ENCODE measurements at regions not wholly inside any gene's neighbourhood (a gene's known extent, or its start where the extent isn't known, plus 50 kb on each side); places are given as distances from the start of the nearest gene placed in this dataset.

DNA sequence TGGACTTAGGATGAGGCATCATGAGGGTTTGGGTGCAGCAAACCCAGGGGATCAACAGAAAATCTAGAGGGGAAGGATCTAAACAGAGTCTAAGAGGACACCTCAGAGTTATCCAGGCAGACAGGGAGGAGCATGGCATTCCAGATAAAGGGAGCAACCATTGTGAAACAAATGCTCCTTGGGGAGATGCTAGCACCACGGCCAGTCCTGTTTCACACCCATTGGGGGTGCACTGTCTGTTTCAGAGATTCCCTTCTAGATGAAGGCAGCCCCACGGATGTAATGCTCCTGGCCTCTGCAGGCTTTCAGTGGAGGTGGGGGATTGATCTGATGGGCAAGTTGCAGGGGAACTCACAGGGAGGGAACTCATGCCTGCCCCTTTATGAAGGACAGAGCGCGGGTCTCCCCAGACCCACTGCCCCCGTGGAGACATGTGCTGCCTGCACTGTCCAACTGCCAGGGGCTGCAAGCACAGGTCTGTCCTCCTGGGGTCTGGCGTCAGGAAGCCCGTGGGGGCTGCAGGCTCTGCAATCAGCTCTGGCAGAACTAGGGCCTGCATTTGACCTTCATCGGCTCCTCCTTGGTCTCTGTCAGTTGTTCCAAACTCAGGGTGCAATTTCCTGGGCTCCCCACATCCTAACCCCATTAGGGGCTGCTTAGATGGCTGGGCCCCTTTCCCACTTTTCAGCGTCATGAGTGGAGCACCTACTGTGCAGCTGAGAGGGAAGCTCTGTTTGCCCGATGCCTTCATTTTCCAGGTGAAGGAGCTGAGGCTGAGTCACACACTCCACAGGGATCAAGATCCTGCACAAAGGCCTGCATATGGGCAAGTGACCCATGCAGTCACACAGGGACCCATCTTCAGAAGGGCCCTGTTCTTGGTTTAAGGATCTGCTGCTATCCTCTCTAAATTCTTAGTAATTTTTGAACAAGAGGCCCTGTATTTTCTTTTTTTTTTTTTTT lies 163.4 kb downstream of the ARL4C start:
- 91% methylated on average over 10 of the region's 10 CpGs for WGBS (ENCODE audit: insufficient coverage)
- no peak overlapping the region for H3K27ac ChIP-seq (ENCODE audit: insufficient read depth in 1 of 2, low read depth in 1 of 2, low read length in 2 of 2, poor library complexity in 1 of 2, severe bottlenecking in 2 of 2)
- no peak overlapping the region for H3K4me3 ChIP-seq (ENCODE audit: control insufficient read depth in 1 of 7, extremely low read depth in 1 of 7, insufficient read depth in 4 of 7, low read depth in 2 of 7, low read length in 6 of 7)
- no peak for DNase-seq
- no peaks in the 10 kb centered on the region for H3K9me3 ChIP-seq (ENCODE audit: control extremely low read depth in 1 of 5, control insufficient read depth in 4 of 5, insufficient read depth in 2 of 5, low read depth in 1 of 5, low read length in 4 of 5)
- H3K27me3 ChIP-seq (replicated peaks in 2 of 5; ENCODE audit: control insufficient read depth in 4 of 5, insufficient read depth in 5 of 5, low read length in 4 of 5), result peaks cover 0 to 27% (median 0%) of the 10 kb centered on the region in 5 experiments
- H3K36me3 ChIP-seq (ENCODE audit: control insufficient read depth in 4 of 4, insufficient read depth in 4 of 4, low read length in 3 of 4), result no peaks in the 10 kb centered on the region
- CTCF ChIA-PET, result no interaction called here
- POLR2A ChIA-PET, result no interaction called here
- H3K4me1 ChIP-seq (ENCODE audit: control extremely low read depth in 1 of 4, control insufficient read depth in 4 of 4, insufficient read depth in 4 of 4, low read length in 3 of 4), result peaks cover 0 to 8% (median 6%) of the 10 kb centered on the region in 4 experiments

DNA sequence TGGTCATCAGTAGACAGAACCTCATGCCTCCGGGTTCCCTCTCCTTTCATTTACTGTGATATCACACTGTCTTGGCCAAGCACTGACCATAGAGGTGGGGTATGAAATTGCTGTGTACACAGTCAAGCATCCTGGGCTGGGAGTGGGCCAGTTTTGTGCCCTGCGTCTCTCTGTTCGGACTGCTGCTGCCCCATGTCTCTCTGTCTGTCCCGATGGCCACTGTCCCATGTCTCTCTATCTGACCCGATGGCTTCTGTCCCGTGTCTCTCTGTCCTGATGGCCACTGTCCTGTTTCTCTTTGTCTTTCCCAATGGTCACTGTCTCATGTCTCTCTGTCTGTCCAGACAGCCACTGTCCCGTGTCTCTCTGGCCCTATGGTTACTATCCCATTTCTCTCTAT lies 164.9 kb downstream of the ARL4C start:
- CTCF ChIA-PET, result interaction anchor here (1.5 kb wide), 1 partner anchor 24 kb away, joined by 3 read pairs; no protein-coding TSS in a partner anchor
- WGBS (ENCODE audit: insufficient coverage), result 97% methylated on average over 6 of the region's 7 CpGs

DNA sequence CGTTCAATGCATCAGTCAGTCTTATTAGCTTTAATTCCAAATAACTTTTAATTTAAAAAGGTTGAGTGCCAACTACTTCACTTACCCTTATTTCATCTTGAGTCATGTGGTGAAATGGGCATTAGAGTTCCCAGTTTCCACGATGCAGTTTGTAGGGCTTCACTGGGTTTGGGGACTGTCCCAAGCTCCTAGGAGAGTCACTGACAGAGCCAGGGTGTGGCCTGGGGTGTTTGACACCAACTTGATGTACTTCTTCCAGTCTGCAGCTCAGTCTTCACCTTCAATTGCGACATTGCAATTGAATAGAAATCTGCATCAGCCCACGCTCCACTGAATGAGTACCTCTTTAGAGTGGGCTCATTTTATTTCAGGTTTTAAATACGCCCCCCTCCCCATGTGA lies 165.3 kb downstream of the ARL4C start:
- POLR2A ChIA-PET, result interaction anchor here (0.6 kb wide), 1 partner anchor 37 kb away, joined by 4 read pairs; no protein-coding TSS in a partner anchor
- Histone ChIP-seq H3K4me1 (ENCODE audit: control extremely low read depth in 1 of 4, control insufficient read depth in 4 of 4, insufficient read depth in 4 of 4, low read length in 3 of 4) (peaks cover 0 to 8% (median 6%) of the 10 kb centered on the region in 4 experiments), H3K9me3 (ENCODE audit: control extremely low read depth in 1 of 5, control insufficient read depth in 4 of 5, insufficient read depth in 2 of 5, low read depth in 1 of 5, low read length in 4 of 5) (no peaks in the 10 kb centered on the region), H3K27ac (ENCODE audit: insufficient read depth in 1 of 2, low read depth in 1 of 2, low read length in 2 of 2, poor library complexity in 1 of 2, severe bottlenecking in 2 of 2) (no peak overlapping the region), H3K4me3 (ENCODE audit: control insufficient read depth in 1 of 7, extremely low read depth in 1 of 7, insufficient read depth in 4 of 7, low read depth in 2 of 7, low read length in 6 of 7) (no peak overlapping the region), H3K36me3 (ENCODE audit: control insufficient read depth in 4 of 4, insufficient read depth in 4 of 4, low read length in 3 of 4) (no peaks in the 10 kb centered on the region), H3K27me3 (replicated peaks in 2 of 5; ENCODE audit: control insufficient read depth in 4 of 5, insufficient read depth in 5 of 5, low read length in 4 of 5) (peaks cover 0 to 19% (median 0%) of the 10 kb centered on the region in 5 experiments)
- WGBS (ENCODE audit: insufficient coverage), result 90% methylated on average over 1 of the region's 5 CpGs
- CTCF ChIA-PET, result interaction anchor here (1.5 kb wide), 1 partner anchor 24 kb away, joined by 3 read pairs; no protein-coding TSS in a partner anchor
- DNase-seq, result no peak

More for the DNA sequence above, 164.9 kb downstream of the ARL4C start:
- Histone ChIP-seq H3K9me3 (ENCODE audit: control extremely low read depth in 1 of 5, control insufficient read depth in 4 of 5, insufficient read depth in 2 of 5, low read depth in 1 of 5, low read length in 4 of 5) (no peaks in the 10 kb centered on the region), H3K27me3 (replicated peaks in 2 of 5; ENCODE audit: control insufficient read depth in 4 of 5, insufficient read depth in 5 of 5, low read length in 4 of 5) (peaks cover 0 to 21% (median 0%) of the 10 kb centered on the region in 5 experiments), H3K27ac (ENCODE audit: insufficient read depth in 1 of 2, low read depth in 1 of 2, low read length in 2 of 2, poor library complexity in 1 of 2, severe bottlenecking in 2 of 2) (no peak overlapping the region), H3K4me3 (ENCODE audit: control insufficient read depth in 1 of 7, extremely low read depth in 1 of 7, insufficient read depth in 4 of 7, low read depth in 2 of 7, low read length in 6 of 7) (no peak overlapping the region), H3K4me1 (ENCODE audit: control extremely low read depth in 1 of 4, control insufficient read depth in 4 of 4, insufficient read depth in 4 of 4, low read length in 3 of 4) (peaks cover 0 to 8% (median 6%) of the 10 kb centered on the region in 4 experiments), H3K36me3 (ENCODE audit: control insufficient read depth in 4 of 4, insufficient read depth in 4 of 4, low read length in 3 of 4) (no peaks in the 10 kb centered on the region)
- POLR2A ChIA-PET, result interaction anchor here (0.7 kb wide), 1 partner anchor 850 kb away, joined by 3 read pairs; no protein-coding TSS in a partner anchor
- no peak for DNase-seq

DNA sequence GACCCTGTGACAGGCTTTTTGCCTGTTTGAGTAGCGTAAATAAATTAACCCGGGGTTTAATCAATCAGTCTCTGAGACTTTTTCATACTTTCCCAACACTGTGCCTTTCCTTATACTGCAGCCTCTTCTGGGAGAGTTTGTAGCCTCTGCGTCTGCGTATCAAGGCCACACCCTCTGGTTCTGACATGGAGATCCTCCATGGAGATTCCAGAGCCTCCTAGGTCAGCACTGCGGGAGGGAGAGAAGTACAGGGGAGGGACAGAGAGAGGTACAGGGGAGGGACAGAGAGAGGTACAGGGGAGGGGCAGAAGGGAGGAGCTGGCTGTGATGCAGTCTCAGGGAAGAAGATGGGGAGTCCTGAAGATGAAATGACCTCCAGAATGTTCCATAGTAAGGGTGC lies 166.0 kb downstream of the ARL4C start:
- 84% methylated on average over 5 of the region's 5 CpGs for WGBS (ENCODE audit: insufficient coverage)
- Histone ChIP-seq H3K4me1 (ENCODE audit: control extremely low read depth in 1 of 4, control insufficient read depth in 4 of 4, insufficient read depth in 4 of 4, low read length in 3 of 4) (peaks cover 0 to 6% (median 4%) of the 10 kb centered on the region in 4 experiments), H3K27ac (ENCODE audit: insufficient read depth in 1 of 2, low read depth in 1 of 2, low read length in 2 of 2, poor library complexity in 1 of 2, severe bottlenecking in 2 of 2) (no peak overlapping the region), H3K36me3 (ENCODE audit: control insufficient read depth in 4 of 4, insufficient read depth in 4 of 4, low read length in 3 of 4) (no peaks in the 10 kb centered on the region), H3K9me3 (ENCODE audit: control extremely low read depth in 1 of 5, control insufficient read depth in 4 of 5, insufficient read depth in 2 of 5, low read depth in 1 of 5, low read length in 4 of 5) (no peaks in the 10 kb centered on the region), H3K4me3 (ENCODE audit: control insufficient read depth in 1 of 7, extremely low read depth in 1 of 7, insufficient read depth in 4 of 7, low read depth in 2 of 7, low read length in 6 of 7) (no peak overlapping the region), H3K27me3 (replicated peaks in 2 of 5; ENCODE audit: control insufficient read depth in 4 of 5, insufficient read depth in 5 of 5, low read length in 4 of 5) (peaks cover 0 to 17% (median 0%) of the 10 kb centered on the region in 5 experiments)
- CTCF ChIA-PET, result interaction anchor here (1.5 kb wide), 1 partner anchor 23 kb away, joined by 3 read pairs; no protein-coding TSS in a partner anchor
- DNase-seq, result no peak
- POLR2A ChIA-PET, result interaction anchor here (0.6 kb wide), 1 partner anchor 36 kb away, joined by 4 read pairs; no protein-coding TSS in a partner anchor

DNA sequence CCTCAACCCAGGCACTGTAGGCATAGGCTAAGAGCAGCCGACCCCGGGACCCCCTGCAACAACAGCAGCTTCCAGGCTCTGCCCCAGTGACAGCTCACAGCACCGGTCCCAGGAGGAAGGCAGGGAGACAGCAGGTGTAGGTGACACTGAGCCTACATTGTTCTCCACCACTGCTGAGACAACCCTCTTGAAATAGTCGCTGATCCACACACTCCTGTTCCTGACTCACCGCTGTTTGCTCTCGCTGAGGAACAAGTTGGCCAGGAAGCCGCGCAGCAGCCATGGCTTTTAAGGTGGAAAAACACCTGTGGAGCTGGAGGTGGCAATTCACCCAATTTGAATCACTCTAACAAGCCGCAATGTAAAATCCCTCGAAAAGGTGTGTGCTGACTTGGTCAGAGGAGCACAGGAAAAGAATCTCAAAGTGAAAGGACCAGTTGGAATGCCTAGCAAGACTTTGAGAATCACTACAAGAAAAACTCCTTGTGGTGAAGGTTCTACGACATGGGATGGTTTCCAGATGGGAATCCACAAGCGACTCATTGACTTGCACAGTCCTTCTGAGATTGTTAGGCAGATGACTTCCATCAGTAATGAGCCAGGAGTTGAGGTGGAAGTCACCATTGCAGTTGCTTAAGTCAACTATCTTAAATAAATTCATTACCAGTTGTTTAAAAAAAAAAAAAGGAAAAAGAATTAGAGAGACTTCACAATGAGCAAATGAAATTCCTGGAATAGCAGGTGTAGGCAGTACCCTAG lies 167.5 kb downstream of the ARL4C start:
- Histone ChIP-seq H3K9me3 (ENCODE audit: control extremely low read depth in 1 of 5, control insufficient read depth in 4 of 5, insufficient read depth in 2 of 5, low read depth in 1 of 5, low read length in 4 of 5) (no peaks in the 10 kb centered on the region), H3K27me3 (replicated peaks in 2 of 5; ENCODE audit: control insufficient read depth in 4 of 5, insufficient read depth in 5 of 5, low read length in 4 of 5) (peaks cover 0 to 15% (median 0%) of the 10 kb centered on the region in 5 experiments), H3K4me1 (ENCODE audit: control extremely low read depth in 1 of 4, control insufficient read depth in 4 of 4, insufficient read depth in 4 of 4, low read length in 3 of 4) (no peaks in the 10 kb centered on the region), H3K36me3 (ENCODE audit: control insufficient read depth in 4 of 4, insufficient read depth in 4 of 4, low read length in 3 of 4) (no peaks in the 10 kb centered on the region), H3K4me3 (ENCODE audit: control insufficient read depth in 1 of 7, extremely low read depth in 1 of 7, insufficient read depth in 4 of 7, low read depth in 2 of 7, low read length in 6 of 7) (no peak overlapping the region), H3K27ac (ENCODE audit: insufficient read depth in 1 of 2, low read depth in 1 of 2, low read length in 2 of 2, poor library complexity in 1 of 2, severe bottlenecking in 2 of 2) (no peak overlapping the region)
- WGBS (ENCODE audit: insufficient coverage), result 95% methylated on average over 11 of the region's 12 CpGs
- no peak for DNase-seq
- ChIA-PET CTCF (interaction anchor here (1.1 kb wide), 1 partner anchor 14 kb away, joined by 3 read pairs; no protein-coding TSS in a partner anchor), POLR2A (no interaction called here)

DNA sequence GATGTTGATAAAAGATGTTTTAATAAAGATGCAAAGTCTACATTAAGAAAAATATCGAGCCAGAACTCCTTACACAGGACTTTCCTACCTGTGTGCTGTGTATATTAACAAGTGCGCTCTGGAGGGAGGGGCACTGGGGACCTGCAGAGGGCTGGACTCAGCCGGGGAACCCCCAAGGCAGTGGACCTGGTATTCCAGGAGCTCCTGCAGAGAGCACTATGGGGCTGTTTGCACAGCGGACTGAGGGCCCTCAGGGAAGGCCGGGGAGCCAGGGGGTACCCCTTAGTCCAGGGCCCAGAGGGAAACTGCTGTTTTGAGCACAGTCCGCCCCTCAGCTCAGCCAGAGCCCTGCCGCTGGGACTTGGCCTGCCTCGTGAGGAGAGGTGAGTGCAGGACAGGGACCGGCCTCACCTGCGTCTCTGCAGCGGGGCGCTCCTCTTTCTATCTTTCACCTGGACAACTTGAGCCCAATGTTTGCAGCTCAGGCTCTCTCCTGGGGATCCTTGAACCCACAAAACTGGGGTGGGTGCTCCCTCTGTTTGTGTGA lies 168.4 kb downstream of the ARL4C start:
- H3K4me3 ChIP-seq (ENCODE audit: control insufficient read depth in 1 of 7, extremely low read depth in 1 of 7, insufficient read depth in 4 of 7, low read depth in 2 of 7, low read length in 6 of 7), result no peak overlapping the region
- no peak overlapping the region for H3K27ac ChIP-seq (ENCODE audit: insufficient read depth in 1 of 2, low read depth in 1 of 2, low read length in 2 of 2, poor library complexity in 1 of 2, severe bottlenecking in 2 of 2)
- H3K36me3 ChIP-seq (ENCODE audit: control insufficient read depth in 4 of 4, insufficient read depth in 4 of 4, low read length in 3 of 4), result no peaks in the 10 kb centered on the region
- ChIA-PET POLR2A (no interaction called here), CTCF (interaction anchor here (0.6 to 1.1 kb wide), 2 partner anchors 15 to 29 kb away, joined by 3 read pairs; no protein-coding TSS in a partner anchor)
- H3K4me1 ChIP-seq (ENCODE audit: control extremely low read depth in 1 of 4, control insufficient read depth in 4 of 4, insufficient read depth in 4 of 4, low read length in 3 of 4), result no peaks in the 10 kb centered on the region
- H3K9me3 ChIP-seq (ENCODE audit: control extremely low read depth in 1 of 5, control insufficient read depth in 4 of 5, insufficient read depth in 2 of 5, low read depth in 1 of 5, low read length in 4 of 5), result no peaks in the 10 kb centered on the region
- DNase-seq, result no peak
- WGBS (ENCODE audit: insufficient coverage), result 93% methylated on average over 11 of the region's 12 CpGs
- H3K27me3 ChIP-seq (replicated peaks in 2 of 5; ENCODE audit: control insufficient read depth in 4 of 5, insufficient read depth in 5 of 5, low read length in 4 of 5), result peaks cover 0 to 15% (median 0%) of the 10 kb centered on the region in 5 experiments
